ENCODE measurements at regions not wholly inside any gene's neighbourhood (a gene's known extent, or its start where the extent isn't known, plus 50 kb on each side); places are given as distances from the start of the nearest gene placed in this dataset.

- no peak for TF ChIP-seq NR3C1 (CRISPR knock-in tag; conservative IDR thresholded peaks at IDR 0.05; ENCODE audit: low read depth)
- no peak for TF ChIP-seq ATF3 (CRISPR knock-in tag; conservative IDR thresholded peaks at IDR 0.05)
- no peak for TF ChIP-seq CTCF (IDR thresholded peaks at IDR 0.05)
- no peak for TF ChIP-seq CREM (CRISPR knock-in tag; IDR thresholded peaks at IDR 0.05)
- no peak for TF ChIP-seq SP1 (CRISPR knock-in tag; conservative IDR thresholded peaks at IDR 0.05)
- TF ChIP-seq E2F5 (CRISPR knock-in tag; IDR thresholded peaks at IDR 0.05) = no peak
- TF ChIP-seq HMGA2 (CRISPR knock-in tag; IDR thresholded peaks at IDR 0.05) = no peak
Measured at GRCh38 chr6:79824202-79824601, 123.2 kb downstream of the ELOVL4 start.
